ENCODE measurements at regions not wholly inside any gene's neighbourhood (a gene's known extent, or its start where the extent isn't known, plus 50 kb on each side); places are given as distances from the start of the nearest gene placed in this dataset.

DNA sequence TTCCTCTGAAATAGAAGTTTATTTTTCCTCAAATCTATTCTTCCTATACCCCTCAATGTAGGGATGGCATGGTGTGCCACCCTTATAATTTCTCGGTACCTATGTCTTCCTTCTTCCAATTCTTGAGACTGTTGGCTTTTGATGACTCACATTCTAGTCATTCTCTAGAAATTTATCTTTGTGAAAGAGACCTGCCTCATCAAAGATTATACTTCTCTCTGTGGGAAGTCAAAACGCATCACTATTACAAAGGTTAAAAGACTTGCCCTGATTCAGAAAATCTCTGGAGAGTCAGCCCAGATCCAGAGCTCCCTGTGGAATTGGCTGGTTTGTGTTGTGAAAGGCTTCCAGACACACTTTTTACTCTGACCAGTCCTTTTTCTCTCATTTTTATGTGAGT is 65.9 kb upstream of the FSTL5 start:
- no peak overlapping the region for H3K27ac ChIP-seq
- TF ChIP-seq, protein P1, sequence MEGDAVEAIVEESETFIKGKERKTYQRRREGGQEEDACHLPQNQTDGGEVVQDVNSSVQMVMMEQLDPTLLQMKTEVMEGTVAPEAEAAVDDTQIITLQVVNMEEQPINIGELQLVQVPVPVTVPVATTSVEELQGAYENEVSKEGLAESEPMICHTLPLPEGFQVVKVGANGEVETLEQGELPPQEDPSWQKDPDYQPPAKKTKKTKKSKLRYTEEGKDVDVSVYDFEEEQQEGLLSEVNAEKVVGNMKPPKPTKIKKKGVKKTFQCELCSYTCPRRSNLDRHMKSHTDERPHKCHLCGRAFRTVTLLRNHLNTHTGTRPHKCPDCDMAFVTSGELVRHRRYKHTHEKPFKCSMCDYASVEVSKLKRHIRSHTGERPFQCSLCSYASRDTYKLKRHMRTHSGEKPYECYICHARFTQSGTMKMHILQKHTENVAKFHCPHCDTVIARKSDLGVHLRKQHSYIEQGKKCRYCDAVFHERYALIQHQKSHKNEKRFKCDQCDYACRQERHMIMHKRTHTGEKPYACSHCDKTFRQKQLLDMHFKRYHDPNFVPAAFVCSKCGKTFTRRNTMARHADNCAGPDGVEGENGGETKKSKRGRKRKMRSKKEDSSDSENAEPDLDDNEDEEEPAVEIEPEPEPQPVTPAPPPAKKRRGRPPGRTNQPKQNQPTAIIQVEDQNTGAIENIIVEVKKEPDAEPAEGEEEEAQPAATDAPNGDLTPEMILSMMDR (IDR thresholded peaks at IDR 0.05), result no peak
- TF ChIP-seq EP300 (IDR thresholded peaks at IDR 0.05) (no peak), POLR2A (IDR thresholded peaks at IDR 0.05) (no peak)
- no peaks in the 10 kb centered on the region for H3K27me3 ChIP-seq
- H3K36me3 ChIP-seq, result no peaks in the 10 kb centered on the region
- WGBS, 3 donors, result 73 to 79% (median 75%) methylated on average over 2 of the region's 2 CpGs
- DNase-seq, result no peak
- no peaks in the 10 kb centered on the region for H3K9me3 ChIP-seq
- no peaks in the 10 kb centered on the region for H3K4me1 ChIP-seq (ENCODE audit: insufficient read depth)
- no peak overlapping the region for H3K4me3 ChIP-seq
- intact Hi-C loops (cut with DNase I), result no loop called here

DNA sequence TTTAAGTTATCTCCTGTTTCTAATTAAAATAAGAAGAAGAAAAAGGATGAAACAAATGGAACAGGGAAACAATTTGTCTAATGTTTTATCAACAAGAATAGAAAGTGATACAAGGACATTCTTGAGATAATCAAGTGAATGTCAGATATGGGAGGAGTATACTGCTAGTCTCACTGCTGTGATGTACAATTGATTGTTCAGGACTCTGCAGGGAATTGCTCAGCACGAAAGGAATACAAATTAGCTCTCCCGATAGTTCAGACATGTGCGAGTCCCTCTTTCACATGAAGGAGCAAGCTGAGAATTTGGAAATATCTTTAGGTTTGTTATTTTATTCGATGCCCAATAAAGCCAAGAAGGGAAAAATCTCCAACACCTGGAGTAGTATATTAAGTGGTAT is 57.3 kb upstream of the FSTL5 start:
- Histone ChIP-seq H3K4me1 (ENCODE audit: insufficient read depth) (no peaks in the 10 kb centered on the region), H3K4me3 (no peak overlapping the region), H3K27me3 (no peaks in the 10 kb centered on the region), H3K36me3 (no peaks in the 10 kb centered on the region), H3K27ac (no peak overlapping the region), H3K9me3 (no peaks in the 10 kb centered on the region)
- intact Hi-C loops (cut with DNase I), result no loop called here
- DNase-seq, result no peak
- WGBS, 3 donors, result 34 to 68% (median 52%) methylated on average over 4 of the region's 4 CpGs
- TF ChIP-seq EP300 (IDR thresholded peaks at IDR 0.05) (no peak), POLR2A (IDR thresholded peaks at IDR 0.05) (no peak)
- TF ChIP-seq, protein P1 (IDR thresholded peaks at IDR 0.05), result no peak
